Sciatic nerve (tissue), 2 donors: ENCODE measurements at regions not wholly inside any gene's neighbourhood (a gene's known extent, or its start where the extent isn't known, plus 50 kb on each side); places are given as distances from the start of the nearest gene placed in this dataset.
A peak's percentile ranks its signal among the peaks of the same experiment; 100 is the strongest.

Experiments
- ATAC-seq: fragments of 200-7000 bp; cut with Tn5 transposase; one replicate; pipeline ENCODE4 v1.9.1; 2020; ENCODE audit warnings: mild to moderate bottlenecking, moderate library complexity
- DNase-seq: peaks from one replicate; pipeline ENCODE4 v3.0.0-alpha.2; 2020; ENCODE audit warnings: low spot score
- intact Hi-C: fragments of 100-400 bp; cut with DNase I; formaldehyde crosslinking; loops from one replicate; pipeline ENCODE4 v1.14.2; 2022
- donor health status: DM: no; HTN: no; CAD: no.
- donor health status: DM: no; HTN: no; CAD: no.

DNA sequence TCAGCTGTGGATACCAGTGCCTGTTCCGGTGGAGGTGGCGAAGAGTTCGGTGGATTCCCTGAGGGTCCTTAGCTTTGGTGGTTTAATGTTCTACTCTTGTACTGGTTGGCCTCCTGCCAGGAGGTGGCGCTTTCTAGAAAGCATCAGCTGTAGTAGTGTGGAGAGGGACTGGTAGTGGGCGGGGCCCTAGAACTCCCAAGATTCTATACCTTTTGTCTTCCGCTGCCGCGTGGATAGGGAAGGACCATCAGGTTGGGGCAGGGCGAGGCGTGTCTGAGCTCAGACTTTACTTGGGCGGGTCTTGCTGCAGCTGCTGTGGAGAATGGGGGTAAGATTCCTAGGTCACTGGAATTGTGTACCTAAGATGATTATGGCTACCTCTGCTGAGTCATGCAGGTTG lies 390.3 kb downstream of the FAM47A start:
- intact Hi-C loops, result no loop called here
- ATAC-seq (no peak), DNase-seq (no peak)

DNA sequence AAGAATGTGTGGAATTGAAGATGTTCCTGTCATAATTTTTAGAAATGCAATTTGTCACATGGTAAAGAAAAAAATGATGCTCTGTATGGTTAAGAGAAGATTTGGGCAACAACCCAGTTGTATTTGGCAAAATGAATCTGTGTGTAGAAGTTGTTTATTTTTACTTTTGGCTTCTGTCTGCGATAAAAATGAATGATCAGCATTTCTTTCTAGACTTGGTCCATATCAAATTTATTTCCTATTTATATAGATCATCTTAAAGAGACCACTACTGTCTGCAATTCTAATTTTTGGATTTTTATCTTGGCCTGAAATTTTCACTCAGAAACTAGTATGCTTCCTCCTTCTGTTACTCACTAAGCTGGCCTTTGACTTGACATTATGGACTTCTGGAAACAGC lies 396.9 kb downstream of the FAM47A start:
- no peak for ATAC-seq
- no peak for DNase-seq
- intact Hi-C loops, result no loop called here

DNA sequence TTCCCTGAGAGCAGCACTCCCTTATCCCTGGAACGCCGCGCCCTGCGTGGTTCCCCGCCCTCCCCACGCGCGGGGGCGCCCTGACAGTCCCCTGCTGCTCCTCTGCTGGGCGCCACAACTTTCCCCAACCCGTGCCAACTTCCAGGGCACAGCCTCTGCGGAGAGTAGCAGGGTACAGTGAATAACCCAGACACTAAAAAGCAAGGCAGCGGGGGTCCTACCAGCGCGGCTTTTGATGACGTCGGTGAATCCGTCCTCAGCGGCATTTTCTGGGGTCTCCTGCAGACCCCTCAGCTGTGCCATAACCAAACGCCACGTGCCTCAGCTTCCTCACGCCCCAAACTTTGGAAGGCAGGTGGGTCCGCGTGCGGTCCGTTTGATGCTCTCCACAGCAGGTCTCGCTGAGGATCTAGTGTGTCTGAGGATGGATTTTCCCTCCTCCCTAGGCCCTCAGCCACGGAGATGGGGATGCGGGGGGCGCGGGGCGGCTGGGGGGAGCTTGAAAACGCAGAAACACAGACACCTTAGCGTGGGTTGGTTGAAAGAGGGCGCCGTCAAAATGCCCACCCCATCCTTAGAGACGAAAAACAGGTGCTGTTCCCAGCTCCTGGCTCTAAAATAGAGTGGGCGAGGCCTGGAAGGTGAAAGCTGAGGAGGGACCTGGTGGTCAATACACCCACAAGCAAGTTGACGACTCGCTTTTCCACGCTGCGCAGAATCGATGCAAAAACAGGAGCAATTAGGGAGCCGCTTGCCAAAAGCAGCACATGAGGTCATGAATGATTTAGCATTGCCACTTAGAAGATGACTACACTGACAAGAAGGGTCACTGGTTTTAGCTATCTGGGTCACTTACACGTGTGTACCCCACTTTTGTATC lies 405.6 kb downstream of the FAM47A start:
- intact Hi-C loops, result no loop called here
- DNase-seq (peak; percentile 47), ATAC-seq (peak; percentile 41)

DNA sequence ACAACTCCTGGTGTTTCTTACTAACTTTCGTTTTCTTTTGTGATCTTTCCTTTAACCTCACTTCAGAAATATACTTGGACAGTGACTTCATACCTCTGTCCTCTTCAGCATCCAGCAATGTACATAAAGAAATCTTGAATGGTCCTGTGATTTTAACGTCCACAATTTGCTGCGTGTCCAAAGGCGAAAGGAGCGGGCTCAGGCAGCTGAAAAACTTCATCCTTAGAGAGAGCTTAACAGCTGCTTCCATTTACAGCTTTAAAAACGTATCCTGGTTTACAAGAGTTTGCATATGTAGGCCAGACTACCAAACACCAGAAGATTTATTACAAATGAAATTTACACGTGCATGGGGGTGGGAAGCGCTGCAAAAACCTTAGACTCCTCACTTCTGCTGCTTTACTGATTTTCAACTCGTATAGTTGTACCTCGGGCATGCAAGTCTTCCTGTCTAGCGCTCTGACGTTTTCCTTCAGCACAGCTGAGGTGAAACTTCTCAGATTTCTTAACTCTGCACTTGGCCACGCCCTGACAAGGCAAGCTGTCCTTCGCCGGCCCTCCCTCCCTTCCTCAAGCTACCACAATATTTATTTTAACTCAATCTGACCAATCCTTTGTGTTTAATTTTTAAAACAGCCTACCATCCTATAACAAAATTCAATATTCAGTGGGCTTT lies 406.4 kb downstream of the FAM47A start:
- intact Hi-C loops, result no loop called here
- peak; percentile 60 for ATAC-seq
- no peak for DNase-seq

DNA sequence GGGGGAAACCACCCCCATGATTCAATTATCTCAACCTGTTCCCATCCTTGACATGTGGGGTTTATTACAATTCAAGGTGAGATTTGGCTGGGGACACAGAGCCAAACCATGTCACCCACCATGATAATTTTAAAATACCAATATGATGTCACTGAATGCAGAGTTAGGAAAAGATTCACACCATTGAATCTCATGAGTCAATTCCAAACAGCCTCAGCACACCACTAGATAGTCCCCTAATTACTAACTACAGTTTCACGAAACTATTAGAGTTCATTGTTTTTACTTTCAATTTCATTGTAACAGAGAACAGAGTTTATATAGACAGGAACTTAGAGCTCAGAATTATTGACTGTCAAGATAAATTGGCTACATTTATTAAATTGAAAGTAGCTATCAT lies 410.2 kb downstream of the FAM47A start:
- intact Hi-C loops, result no loop called here
- no peak for ATAC-seq
- no peak for DNase-seq

DNA sequence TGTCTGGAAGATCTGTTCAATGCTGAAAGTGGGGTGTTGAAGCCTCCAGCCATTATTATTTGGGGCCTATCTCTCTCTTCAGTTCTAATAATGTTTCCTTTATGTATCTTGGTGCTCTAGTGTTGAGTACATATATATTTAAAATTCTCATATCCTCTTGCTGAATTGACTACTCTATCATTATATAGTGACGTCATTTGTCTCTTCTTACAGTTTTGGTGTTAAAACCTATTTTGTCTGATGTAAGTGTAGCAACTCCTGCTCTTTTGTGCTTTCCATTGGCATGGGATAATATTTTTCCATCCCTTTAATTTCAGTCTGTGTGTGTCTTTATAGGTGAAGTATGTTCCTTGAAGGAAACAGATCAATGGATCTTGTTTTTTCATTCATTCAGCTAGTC lies 446.0 kb downstream of the FAM47A start:
- ATAC-seq, result no peak

More for the DNA sequence above, 446.0 kb downstream of the FAM47A start:
- intact Hi-C loops, result no loop called here
- DNase-seq, result no peak
